Suprapubic skin (tissue), 4 donors: ENCODE measurements at regions not wholly inside any gene's neighbourhood (a gene's known extent, or its start where the extent isn't known, plus 50 kb on each side); places are given as distances from the start of the nearest gene placed in this dataset.

ENCODE experiments used
- DNase-seq, 2 donors: peaks; one replicate each; pipeline ENCODE4 v3.0.0-alpha.2; 2019; ENCODE audit warnings: low spot score in 2 of 2
- H3K27ac ChIP-seq: fragments of 200-600 bp; sonication (generic); one replicate; pipeline ENCODE4 v1.5.1; 2019
- H3K27me3 ChIP-seq: fragments of 200-600 bp; sonication (generic); one replicate; pipeline ENCODE4 v1.5.1; 2019
- H3K36me3 ChIP-seq: fragments of 200-600 bp; sonication (generic); one replicate; pipeline ENCODE4 v1.5.1; 2019
- H3K4me1 ChIP-seq: fragments of 200-600 bp; sonication (generic); one replicate; pipeline ENCODE4 v1.5.1; 2019
- H3K4me3 ChIP-seq: fragments of 200-600 bp; sonication (generic); one replicate; pipeline ENCODE4 v1.5.1; 2019; ENCODE audit warnings: mild to moderate bottlenecking
- H3K9me3 ChIP-seq: fragments of 200-600 bp; sonication (generic); one replicate; pipeline ENCODE4 v1.5.1; 2019
- EP300 ChIP-seq: sonication (generic); formaldehyde crosslinking; IDR thresholded peaks from one replicate; pipeline ENCODE4 v1.6.1; 2017; ENCODE audit warnings: antibody characterized with exemption
- POLR2A ChIP-seq, 2 donors: fragments of 450-650 bp; IDR thresholded peaks; one replicate each; pipeline ENCODE4 v1.6.1; 2017; ENCODE audit warnings: antibody characterized with exemption in 2 of 2, mild to moderate bottlenecking in 2 of 2, moderate library complexity in 2 of 2
- POLR2AphosphoS5 ChIP-seq, 3 donors: sonication (generic); formaldehyde crosslinking; IDR thresholded peaks; one replicate each; pipeline ENCODE4 v1.6.1; 2017; ENCODE audit warnings: antibody characterized with exemption in 3 of 3
- WGBS: methylation state at CpG from one replicate; pipeline ENCODE4 v1.1.5; 2018; 5-methylcytosine and 5-hydroxymethylcytosine counted together
- TF ChIP-seq, protein P1 (sequence below), 2 donors: fragments of 200-600 bp in 1 of 2; fragments of 450-650 bp in 1 of 2; sonication (generic) in 1 of 2; IDR thresholded peaks; one replicate each; pipeline ENCODE4 v1.5.1; 2016 to 2019; ENCODE audit warnings: antibody characterized with exemption in 2 of 2, mild to moderate bottlenecking in 1 of 2, moderate library complexity in 1 of 2

DNA sequence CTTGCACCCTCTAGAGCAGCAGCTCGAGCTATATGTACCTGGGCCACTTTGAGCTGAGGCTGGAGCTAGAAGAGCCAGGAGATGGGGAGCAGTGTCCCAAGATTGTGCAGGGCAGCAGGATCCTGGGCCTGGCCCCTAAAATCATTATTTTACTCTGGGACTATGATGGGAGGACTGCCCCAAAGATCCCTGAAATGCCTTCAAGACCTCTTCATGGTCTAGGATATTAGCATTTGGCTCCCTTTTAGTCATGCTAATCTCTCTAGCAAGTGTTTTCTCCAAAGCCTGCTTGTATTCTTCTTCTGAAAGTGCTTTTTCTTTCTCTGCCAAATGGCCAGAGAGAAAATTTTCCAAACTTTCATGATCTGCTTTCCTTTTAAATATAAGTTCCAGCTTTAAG lies 211.6 kb downstream of the PARM1 start:
- H3K36me3 ChIP-seq, result no peaks in the 10 kb centered on the region
- H3K27me3 ChIP-seq, result no peaks in the 10 kb centered on the region
- TF ChIP-seq POLR2A (IDR thresholded peaks at IDR 0.05), result no peak
- no peak for TF ChIP-seq POLR2AphosphoS5 (IDR thresholded peaks at IDR 0.05)
- TF ChIP-seq, protein P1, sequence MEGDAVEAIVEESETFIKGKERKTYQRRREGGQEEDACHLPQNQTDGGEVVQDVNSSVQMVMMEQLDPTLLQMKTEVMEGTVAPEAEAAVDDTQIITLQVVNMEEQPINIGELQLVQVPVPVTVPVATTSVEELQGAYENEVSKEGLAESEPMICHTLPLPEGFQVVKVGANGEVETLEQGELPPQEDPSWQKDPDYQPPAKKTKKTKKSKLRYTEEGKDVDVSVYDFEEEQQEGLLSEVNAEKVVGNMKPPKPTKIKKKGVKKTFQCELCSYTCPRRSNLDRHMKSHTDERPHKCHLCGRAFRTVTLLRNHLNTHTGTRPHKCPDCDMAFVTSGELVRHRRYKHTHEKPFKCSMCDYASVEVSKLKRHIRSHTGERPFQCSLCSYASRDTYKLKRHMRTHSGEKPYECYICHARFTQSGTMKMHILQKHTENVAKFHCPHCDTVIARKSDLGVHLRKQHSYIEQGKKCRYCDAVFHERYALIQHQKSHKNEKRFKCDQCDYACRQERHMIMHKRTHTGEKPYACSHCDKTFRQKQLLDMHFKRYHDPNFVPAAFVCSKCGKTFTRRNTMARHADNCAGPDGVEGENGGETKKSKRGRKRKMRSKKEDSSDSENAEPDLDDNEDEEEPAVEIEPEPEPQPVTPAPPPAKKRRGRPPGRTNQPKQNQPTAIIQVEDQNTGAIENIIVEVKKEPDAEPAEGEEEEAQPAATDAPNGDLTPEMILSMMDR (IDR thresholded peaks at IDR 0.05), result no peak
- no peak for TF ChIP-seq EP300
- no peaks in the 10 kb centered on the region for H3K4me1 ChIP-seq
- no peak overlapping the region for H3K27ac ChIP-seq
- 71% methylated on average over 1 of the region's 1 CpG for WGBS
- no peaks in the 10 kb centered on the region for H3K9me3 ChIP-seq
- H3K4me3 ChIP-seq, result no peak overlapping the region
- DNase-seq, result no peak

DNA sequence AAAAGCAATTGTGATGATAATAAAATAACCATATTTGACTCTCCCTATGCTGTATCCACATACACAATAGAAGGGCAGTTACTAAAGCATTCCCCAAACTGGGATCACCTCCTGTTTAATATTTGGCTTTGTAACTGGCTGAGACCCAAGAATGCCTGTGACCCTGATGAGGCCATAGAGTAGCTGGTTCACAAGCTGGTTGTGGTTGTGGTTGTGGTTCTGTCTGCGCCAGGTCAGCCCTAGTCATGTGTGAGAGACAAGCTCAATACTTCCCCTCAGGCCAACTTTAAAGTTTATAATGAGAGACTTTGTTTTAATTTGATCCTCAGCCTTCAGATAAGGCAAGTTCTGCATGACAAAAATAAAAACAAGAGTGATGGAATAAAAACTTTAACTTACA lies 209.9 kb downstream of the PARM1 start:
- H3K4me1 ChIP-seq, result no peaks in the 10 kb centered on the region
- TF ChIP-seq POLR2AphosphoS5 (IDR thresholded peaks at IDR 0.05) (no peak), EP300 (no peak), POLR2A (IDR thresholded peaks at IDR 0.05) (no peak)
- TF ChIP-seq, protein P1 (IDR thresholded peaks at IDR 0.05), result no peak
- H3K36me3 ChIP-seq, result no peaks in the 10 kb centered on the region
- no peaks in the 10 kb centered on the region for H3K9me3 ChIP-seq
- WGBS, result 80% methylated on average over 1 of the region's 1 CpG
- no peak overlapping the region for H3K27ac ChIP-seq
- no peaks in the 10 kb centered on the region for H3K27me3 ChIP-seq
- DNase-seq, result no peak
- H3K4me3 ChIP-seq, result no peak overlapping the region

DNA sequence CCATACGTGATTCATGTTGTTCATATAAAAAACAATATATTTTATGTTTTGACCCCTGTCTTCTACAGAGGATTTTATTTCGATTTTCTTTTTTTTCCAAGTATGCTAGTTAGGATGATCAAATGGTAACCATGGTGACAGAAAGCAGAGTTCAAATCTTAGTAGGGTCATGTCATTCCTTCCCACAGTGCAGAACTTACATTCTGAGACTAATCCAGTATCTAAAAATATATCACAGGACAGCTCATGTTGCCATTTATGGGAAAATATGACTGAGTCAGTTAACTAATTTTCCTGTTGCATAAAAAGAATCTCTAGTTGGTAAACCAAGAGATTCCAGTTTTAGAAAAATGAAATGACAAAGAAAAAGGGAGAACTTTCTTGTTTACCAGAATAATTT lies 209.5 kb downstream of the PARM1 start:
- no peaks in the 10 kb centered on the region for H3K9me3 ChIP-seq
- no peaks in the 10 kb centered on the region for H3K4me1 ChIP-seq
- H3K27me3 ChIP-seq, result no peaks in the 10 kb centered on the region
- H3K27ac ChIP-seq, result no peak overlapping the region
- TF ChIP-seq EP300, result no peak
- no peak for TF ChIP-seq POLR2AphosphoS5 (IDR thresholded peaks at IDR 0.05)
- TF ChIP-seq, protein P1 (IDR thresholded peaks at IDR 0.05), result no peak
- no peak for TF ChIP-seq POLR2A (IDR thresholded peaks at IDR 0.05)
- H3K4me3 ChIP-seq, result no peak overlapping the region
- 63% methylated on average over 2 of the region's 2 CpGs for WGBS
- no peak for DNase-seq
- H3K36me3 ChIP-seq, result no peaks in the 10 kb centered on the region

DNA sequence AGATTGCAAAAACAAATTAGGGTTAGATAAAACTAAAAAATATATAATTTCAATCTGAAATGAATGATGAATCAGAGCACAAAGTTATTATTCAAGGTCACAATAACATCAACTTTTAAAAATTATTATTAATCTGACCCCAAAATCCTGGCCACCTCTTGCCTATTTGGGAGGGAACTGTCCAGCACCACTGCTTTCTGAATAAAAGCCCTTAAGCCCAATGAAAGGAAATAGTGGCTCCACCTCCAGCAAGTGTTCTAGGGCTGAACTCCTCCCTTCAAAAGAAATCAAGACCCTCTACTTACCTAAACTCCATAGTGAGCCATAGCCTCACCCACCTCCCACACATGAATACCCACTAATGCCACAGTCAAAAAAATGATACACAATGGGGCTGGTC lies 208.2 kb downstream of the PARM1 start:
- Histone ChIP-seq H3K27me3 (no peaks in the 10 kb centered on the region), H3K36me3 (no peaks in the 10 kb centered on the region), H3K4me3 (no peak overlapping the region), H3K27ac (no peak overlapping the region), H3K9me3 (no peaks in the 10 kb centered on the region), H3K4me1 (no peaks in the 10 kb centered on the region)
- no peak for DNase-seq
- TF ChIP-seq, protein P1 (IDR thresholded peaks at IDR 0.05), result no peak
- no peak for TF ChIP-seq POLR2AphosphoS5 (IDR thresholded peaks at IDR 0.05)
- TF ChIP-seq POLR2A (IDR thresholded peaks at IDR 0.05), result no peak
- no peak for TF ChIP-seq EP300

DNA sequence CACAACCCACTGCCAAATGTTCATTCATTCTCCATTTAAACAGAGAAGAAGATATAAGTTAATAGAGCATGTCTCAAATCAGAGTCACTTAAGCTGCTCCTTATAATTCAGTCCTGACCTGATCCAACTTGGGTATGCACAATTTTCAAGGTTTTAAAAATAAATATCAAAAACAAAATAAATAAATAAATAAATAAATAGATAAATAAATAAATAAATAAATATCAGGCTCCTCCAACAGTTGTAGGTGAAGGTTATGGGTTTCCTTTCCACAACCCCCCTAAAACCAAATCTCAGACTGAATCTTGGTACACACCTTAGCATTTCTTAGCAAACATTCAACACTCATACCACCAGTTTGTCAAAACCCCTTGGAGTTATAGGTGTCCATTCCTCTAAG lies 204.4 kb downstream of the PARM1 start:
- Histone ChIP-seq H3K9me3 (no peaks in the 10 kb centered on the region), H3K27ac (no peak overlapping the region), H3K27me3 (no peaks in the 10 kb centered on the region), H3K4me3 (no peak overlapping the region), H3K4me1 (no peaks in the 10 kb centered on the region), H3K36me3 (no peaks in the 10 kb centered on the region)
- no peak for DNase-seq
- TF ChIP-seq EP300 (no peak), POLR2AphosphoS5 (IDR thresholded peaks at IDR 0.05) (no peak), POLR2A (IDR thresholded peaks at IDR 0.05) (no peak)
- TF ChIP-seq, protein P1 (IDR thresholded peaks at IDR 0.05), result no peak
